ENCODE measurements at regions not wholly inside any gene's neighbourhood (a gene's known extent, or its start where the extent isn't known, plus 50 kb on each side); places are given as distances from the start of the nearest gene placed in this dataset.

DNA sequence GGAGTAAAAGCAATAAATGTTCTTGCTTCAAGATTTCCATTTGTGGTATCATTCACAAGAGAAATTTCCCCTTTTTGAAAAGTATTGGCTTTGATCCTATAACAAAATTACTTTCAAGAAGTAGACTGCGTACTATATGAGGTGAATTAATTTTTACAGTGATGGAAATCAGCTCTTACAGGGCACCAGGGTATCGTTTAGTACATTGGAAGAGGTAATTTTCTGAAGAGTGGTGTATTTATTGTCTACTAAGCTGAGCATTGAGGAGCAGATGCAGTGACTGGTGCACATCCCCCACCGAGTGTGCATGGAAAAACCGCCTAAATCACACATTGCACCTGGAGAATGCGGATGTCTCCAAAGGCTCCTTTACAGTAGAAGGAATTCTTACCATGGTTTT lies 209.5 kb downstream of the SAMD5 start:
- no peak for DNase-seq

DNA sequence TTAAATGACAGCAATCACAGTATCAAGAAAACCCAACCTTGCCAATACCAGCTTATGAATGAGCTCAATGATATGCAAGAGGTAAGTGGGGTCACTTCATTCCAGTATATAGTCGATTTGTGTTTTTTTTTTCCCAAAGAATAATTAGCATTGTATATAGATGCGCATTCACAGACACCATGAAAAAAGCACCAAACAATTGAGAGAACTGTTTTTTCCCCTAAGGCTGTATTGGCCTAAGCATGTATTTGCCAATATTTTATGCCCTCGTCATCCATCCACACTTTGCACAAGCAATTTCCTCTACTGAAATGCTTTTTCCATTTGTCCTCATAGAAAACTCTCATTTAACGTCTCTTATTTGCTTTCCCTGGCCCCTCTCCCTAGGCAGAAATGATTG lies 213.7 kb downstream of the SAMD5 start:
- no peak for DNase-seq

DNA sequence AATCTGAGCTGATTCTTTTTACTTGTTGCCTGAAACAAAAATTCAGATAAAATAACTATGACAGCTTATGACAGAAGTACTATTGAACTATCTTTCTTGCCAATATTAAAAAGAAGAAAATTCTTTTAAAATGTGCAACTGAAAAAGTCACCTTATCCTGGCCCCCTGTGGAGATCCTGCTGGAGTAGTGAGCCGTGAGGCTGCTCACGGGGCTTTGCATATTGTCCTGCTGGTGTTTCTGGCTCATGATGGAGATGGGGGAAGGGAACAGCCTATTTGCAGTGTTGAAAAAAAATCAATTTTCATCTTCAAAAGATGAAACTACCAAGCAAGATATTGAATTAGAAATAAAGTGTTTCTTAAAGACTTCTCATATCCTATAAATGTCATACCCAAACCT lies 216.0 kb downstream of the SAMD5 start:
- DNase-seq, result no peak

DNA sequence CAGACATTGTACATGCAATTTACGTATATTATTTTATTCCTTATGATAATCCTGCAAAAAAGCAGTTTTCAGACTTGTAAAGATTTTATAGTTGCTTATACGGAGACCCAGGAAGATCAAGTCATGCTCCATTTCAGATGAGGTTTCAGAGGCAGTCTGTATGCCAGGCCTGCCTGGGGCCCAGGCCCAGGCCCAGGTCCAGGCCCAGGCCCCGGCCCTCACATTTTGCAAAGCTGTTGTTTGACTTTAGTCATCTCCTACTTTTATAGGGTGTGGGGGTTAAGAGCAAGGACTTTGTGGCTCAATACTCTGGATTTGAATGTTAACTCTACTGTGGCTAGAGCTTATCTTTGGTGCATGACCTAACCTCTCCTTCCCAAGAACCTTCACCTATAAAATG lies 217.9 kb downstream of the SAMD5 start:
- no peak for DNase-seq

DNA sequence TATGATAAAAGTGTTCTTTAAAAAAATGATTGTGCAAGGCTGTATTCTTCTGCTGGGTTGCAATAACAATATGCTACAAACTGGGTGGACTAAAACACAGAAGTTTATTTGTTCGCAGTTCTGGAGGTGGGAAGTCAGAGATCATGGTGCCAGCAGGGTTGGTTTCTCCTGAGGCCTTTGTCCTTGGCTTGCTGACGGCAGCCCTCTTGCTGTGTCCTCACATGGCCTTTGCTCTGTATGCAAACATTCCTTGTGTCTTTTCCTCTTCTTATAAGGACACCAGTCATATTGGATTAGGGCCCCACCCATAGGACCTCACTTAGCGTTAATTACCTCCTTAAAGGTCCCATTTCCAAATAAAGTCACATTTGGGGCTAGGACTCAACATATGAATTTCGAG lies 220.4 kb downstream of the SAMD5 start:
- no peak for DNase-seq

DNA sequence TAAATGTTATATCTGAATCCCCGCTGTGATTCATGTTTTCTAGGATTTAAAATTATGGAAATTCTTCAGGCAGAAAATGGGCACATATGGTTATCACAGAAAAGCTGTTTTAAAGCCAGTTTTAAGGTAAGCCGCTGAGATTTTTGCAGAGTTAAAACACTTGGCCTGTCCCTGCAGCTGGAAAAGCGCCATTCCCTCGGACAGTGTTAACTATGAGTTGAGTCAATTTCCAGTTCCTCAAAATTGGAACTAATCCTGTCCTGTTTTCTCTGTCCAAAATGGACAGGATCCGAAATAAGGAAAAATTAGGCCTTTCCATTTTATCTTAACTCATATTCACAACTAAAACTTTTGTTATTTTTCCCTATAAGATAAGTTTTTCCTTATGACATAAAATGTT lies 225.2 kb downstream of the SAMD5 start:
- no peak for DNase-seq

DNA sequence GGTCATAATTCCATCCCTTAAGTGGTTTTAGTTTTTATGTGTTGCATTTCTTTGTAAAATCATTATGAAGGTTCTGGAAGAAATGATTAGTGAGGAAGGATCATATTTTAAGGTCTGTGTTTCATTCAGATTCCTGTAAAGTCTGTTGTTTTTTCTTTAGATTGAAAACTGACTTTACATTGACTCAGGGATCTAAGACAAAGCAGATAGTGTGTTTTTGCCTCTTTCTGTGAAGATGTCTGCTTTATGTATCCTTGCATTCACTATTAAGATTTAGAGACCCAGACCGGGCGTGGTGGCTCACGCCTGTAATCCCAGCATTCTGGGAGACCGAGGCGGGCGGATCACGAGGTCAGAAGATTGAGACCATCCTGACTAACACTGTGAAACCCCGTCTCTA lies 225.7 kb downstream of the SAMD5 start:
- DNase-seq, result no peak

DNA sequence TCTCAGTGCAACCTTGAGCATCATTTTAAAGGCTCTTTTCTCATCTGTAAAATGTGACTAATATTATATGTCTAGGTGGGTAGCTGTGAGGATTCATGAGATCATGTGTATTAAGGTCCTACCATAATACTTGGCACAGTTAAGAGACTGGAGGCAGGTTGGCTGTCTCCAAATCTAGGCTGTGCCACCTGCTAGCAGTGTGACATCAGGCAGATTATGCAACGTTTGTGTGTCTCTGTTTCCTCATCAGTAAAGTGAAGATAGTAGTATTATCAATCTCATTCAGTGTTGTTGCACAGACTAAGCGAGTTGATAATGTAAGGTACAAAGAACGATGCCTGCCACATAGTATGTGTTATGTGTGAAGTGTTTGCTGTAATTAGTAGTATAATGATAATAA lies 227.4 kb downstream of the SAMD5 start:
- no peak for DNase-seq

DNA sequence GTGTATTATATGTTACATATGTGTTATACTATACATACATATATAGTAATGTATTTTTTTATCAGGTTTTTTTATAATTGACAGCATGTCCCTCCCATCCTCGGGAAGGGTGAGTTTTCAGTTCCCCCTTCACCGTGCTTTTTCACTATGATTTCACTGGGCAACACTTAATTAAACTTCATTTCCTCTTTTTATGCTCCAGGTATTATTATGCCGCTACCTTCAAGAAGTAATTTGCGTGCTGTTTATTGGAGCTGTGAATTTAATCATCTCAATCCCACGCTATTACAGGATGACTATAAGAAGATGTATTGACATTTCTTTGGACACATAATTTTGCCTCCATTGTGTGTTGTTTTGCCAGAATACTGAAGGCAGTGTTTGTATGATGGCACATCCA lies 228.6 kb downstream of the SAMD5 start:
- no peak for DNase-seq

DNA sequence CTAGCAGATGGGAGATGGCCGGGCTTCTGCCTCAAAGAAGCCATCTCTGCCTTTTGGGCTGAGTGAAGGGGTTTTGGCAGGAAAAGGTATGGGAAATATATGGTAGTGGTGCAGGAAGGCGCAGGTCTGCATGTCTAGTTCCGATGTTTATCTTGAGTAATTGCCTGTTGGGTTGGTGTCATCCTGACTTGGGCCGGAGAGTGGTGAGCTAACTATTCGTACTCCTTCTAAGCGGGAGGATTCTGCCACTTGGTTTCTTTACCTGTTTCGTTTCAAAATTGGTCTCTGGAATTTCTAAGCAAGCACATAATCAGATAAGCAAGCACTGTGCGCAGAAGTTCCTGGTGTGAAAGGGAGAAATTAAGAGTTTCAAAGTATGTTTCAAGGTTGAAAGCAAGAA lies 229.6 kb downstream of the SAMD5 start:
- DNase-seq, result no peak

DNA sequence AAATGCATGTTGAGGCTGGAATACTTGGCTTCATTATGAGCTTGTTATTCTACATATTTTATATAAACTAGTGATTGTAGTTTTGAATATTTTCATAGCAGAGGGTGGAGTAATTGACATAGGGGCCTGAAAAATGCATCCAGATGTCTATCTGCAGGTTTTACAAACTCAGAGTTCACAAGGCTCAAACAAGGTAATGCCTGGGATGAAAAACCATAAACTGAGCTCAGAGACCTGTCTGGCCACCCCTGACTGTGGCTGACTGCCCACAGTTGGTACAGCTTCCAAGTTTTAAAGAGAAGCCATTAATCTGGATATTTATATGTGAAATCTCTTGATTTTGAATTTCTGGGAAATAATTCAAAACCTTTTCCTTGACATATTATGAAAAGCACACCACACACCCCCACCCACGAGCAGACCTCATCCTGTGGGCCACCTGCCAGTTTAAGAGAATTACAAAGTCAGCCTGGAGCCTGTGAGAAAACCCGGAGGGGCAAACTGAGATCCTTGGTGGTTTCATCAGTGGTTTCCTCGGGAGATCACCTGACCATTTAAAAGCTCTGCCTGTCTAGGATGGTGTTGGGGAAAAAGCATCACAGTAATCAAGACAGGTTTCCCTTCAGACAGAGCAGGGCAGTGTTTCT lies 230.1 kb downstream of the SAMD5 start:
- no peak for DNase-seq

DNA sequence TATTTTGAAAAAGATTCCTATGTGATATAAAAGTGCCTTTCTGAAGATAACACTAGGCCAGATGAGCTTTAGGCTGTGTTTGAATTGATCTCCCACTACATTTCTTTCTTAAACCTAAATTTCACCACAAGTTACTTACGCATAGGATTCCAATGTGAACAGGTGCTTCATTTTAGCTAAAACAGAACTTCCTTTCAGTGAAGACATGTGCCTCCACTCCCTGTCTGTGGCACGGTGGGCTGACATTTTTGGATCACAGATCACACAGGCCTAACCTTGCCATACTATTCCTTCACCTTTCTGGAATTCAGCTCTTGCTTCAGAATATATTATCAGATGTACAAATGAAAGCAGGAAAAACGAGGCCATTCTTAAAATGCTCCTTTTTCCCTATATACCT lies 231.8 kb downstream of the SAMD5 start:
- no peak for DNase-seq

DNA sequence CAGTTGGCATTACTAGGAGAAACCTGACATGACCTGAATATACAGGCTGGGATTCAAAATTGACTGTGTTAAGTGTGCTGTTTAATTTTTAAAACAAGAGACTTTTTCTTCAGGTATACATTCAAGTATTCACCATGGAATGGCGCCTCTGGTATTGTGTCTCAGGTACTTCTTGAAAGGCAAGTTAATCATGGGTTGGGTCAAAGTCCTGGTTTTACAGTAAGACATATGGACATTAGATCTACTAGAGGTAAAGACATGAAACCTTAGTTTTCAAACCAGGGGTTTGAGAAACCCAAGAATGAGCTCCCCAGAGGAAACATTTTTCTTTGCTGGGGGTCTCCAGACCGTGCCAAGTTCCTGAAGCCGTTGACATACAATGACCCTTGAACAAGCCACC lies 232.4 kb downstream of the SAMD5 start:
- DNase-seq, result no peak

DNA sequence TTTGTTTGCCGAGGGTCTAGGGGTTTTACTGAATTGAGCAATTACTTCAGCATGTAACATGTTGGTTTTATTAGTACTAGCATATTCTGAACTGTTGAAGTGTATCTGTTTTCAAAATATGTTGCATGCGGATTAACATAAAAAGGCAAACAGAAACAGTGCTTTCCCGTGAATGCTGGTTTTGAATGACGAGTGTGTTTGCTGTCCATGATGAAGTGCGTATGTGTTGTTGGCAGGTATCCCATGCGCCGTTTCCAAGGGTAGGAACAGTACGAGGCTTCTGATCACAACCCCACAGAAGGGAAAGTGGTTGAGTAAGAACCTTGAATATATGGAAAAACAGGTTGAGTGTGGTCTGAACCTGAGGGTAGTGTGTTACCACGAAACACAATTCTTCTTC lies 232.9 kb downstream of the SAMD5 start:
- DNase-seq, result no peak

DNA sequence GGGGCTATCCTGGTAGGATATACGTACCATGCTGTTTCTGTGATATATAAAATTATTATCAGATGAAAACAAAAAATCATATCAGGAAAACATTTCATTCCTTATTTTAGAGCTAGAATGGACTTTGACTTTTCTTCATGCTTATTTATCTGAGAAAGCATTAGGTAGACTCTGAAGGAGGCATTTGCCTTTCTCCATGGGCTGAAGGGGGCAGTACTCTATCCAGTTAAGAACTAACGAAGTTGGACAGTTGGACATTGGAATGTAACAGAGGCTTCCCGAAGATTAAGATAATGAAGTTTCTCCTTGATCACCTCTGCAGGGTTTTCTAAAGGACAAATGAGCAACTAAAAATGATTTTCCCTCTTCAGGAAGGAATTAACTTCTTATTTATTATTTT lies 233.9 kb downstream of the SAMD5 start:
- DNase-seq, result no peak

DNA sequence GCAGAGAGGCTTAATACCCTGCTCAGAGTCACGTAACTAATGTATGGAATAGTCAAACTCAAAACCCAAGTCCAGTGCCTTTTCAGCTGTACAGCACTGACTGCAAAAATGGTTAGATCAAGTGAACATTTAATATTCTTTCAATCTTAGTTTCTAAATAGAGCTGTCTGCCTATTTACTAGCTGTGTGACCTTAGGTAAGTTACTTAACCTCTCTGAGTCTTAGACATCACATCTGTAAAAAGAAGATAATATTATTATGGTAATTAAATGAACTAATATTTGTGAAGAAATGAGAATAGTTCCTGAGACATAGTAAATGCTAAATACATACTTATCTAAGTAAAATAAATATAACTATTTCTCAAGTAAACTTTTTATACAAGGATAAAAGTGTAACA lies 235.5 kb downstream of the SAMD5 start:
- no peak for DNase-seq

DNA sequence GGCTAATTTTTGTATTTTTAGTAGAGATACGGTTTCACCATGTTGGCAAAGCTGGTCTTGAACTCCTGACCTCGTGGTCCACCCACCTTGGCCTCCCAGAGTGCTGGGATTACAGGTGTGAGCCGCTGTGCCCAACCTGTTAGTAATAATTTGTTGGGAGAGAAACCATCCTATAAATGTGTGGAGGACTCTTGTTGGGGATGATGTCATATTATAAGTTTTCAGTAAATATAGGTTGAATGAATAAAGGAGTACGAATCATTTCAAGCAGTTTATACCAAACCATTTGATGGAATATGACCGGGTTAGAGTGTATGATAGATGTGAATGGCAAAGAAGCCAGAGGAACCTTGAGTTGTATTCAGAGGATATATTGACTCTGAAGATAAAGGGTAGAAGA lies 240.8 kb downstream of the SAMD5 start:
- DNase-seq, result no peak

DNA sequence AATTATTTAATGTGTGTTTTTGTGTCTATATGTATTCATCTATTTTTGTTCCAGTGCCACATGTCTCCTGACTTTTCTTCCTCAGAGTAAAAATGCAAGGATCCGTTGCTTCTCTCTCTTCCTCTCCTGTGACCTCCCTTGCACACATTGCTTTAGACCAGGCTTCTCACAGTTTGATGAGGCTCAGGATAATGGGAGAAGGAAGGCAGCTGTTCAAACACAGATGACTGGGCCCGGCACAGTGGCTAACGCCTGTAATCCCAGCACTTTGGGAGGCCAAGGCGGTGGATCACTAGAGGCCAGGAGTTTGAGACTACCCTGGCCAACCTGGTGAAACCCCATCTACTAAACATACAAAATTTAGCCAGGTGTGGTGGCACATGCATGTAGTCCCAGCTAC lies 241.9 kb downstream of the SAMD5 start:
- DNase-seq, result no peak

DNA sequence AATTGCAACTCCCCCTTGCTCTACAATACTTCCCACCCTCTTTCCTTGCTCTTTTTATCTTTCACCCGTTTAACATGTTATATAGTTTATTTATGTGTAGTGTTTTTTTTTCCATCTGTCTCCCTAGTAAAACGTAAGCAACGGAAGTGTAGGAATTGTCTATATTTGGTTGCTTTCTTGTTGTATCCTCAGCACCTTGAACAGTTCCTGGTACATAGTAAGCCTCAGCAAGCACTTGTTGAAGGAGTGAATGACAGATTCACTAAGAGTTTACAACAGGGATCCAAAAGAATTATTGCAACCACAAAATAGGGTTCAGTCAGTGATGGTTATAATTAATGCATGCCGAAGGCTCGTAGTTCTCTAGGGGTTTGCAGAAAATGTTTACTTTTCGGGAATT lies 242.7 kb downstream of the SAMD5 start:
- DNase-seq, result no peak

DNA sequence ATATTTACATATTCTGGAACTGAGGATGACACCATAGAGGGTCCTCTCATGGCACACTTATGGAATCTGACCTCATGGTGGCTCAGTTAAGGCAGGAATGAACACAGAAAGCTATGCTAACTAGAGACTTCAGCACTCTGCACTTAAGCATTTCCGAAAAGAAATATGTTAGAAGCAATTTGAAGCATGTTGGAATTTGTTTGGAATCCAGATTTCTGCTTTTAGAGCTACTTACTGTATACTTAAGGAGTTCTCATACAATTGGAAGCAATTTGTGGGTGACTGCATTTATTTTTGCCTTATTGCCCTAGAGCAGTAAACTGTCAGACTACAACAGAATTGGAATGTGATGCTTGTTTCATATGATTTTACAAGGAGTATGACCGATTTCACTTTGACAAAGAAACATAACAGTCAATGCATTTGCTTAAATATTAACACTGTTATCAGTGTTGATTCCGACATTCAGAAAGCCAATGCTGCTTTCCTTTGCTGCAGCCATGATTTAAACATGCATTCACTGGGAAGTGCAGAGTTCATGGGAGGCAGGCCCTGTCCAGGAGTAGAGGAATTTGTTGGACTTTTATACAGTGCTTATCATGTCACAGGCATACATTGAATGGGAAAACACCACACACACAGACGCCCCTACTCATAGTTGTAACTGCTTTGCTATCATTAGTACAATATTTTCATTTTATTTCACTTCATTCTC lies 244.4 kb downstream of the SAMD5 start:
- no peak for DNase-seq

DNA sequence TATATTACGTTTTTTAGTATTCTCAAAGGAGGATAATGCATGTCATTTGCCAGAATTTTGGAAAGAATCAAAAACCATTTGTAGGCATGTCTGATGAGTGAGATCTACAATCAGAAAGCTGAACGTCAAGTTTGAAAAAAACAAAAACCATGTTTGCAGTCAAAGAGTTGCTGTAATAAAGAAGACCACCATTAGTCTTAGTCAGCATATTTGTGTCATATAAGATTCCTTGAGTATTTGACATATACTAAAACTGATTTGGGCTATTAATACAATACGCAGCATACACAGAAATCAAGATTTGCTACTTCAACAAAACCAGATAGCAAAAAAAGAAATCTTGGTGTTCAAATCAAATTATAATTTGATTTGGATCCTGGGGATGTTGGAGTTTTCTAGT lies 247.5 kb downstream of the SAMD5 start:
- no peak for DNase-seq

DNA sequence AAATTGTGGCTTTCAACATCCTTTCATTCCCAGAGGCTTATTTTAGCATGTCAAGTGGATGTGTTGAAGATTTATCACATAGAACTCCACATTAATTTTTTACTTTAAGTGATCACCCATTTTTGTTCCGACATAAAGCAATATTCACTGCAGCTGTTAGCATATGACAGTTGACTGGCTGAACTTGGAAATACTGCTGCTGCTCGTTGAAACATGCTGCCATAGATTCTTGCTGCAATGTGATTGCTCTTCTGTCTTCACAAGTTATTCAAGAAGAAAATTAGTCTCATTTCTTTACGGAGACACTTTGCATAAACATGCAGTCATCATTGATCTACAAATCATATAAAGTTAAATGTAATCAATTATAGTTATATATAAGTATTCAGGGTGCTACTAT lies 248.4 kb downstream of the SAMD5 start:
- DNase-seq, result no peak

DNA sequence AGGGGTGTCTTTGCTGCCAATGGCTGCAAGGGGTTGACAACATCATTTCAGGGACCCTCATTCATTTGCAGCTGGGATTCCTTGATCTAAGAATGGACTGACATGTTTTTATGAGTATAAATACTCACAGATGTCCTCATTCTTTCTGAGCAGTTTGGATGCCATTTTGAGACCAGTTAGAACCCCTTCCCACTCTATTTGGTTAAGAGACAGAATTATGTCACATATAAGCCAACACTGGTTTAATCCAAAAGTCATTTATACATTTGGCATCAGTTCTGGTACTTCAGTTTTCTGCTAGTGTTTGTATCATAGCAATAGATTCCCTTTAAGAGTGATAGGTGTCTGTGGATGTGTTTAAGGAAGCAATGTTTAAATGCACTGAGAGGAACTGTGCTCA lies 248.8 kb downstream of the SAMD5 start:
- DNase-seq, result no peak

DNA sequence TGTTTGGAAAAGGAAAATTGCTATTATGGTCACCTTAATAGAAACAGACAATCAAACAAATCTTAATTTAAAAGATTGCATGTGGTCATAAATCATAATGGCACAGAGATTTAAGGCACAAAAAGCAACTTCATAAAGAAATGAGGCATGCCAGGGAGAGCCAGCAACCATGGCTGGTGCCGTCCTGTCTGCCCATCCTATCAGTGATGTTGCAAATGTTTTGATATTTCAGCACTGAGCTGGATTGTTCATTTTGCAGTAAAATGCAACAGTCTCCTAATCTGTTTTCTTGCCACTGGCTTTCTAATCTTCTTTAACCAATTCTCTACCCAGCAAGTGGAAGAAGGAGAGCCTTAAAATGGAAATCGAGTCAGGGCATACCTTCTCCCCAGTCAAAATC lies 249.8 kb downstream of the SAMD5 start:
- DNase-seq, result no peak

DNA sequence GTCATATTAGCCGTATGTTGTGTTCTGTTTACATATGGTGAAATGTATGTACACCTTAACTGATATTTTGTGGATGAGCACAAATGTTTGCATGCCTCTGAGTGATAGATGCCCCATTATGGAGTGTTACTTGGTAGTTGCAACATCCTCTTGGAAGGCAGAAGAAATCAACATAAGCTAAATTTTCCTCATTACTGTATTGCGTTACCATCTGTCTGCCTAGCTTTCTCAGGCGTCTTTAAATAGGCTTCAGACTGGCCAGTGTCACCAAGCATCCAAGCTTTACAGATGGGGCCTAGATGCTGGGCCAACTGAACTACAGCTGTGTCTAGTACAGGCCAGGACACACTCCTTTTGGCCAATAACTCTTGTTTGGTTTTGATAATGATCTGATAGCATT lies 250.6 kb downstream of the SAMD5 start:
- no peak for DNase-seq

Data from CD4-positive, alpha-beta T cell treated with Interleukin-6 for 4 hours (primary cell).